T-helper 1 cell (primary cell): ENCODE measurements at regions not wholly inside any gene's neighbourhood (a gene's known extent, or its start where the extent isn't known, plus 50 kb on each side); places are given as distances from the start of the nearest gene placed in this dataset.
"Not testable (repeated sequence)": the region's sequence is repeated elsewhere in the genome, so short reads cannot be mapped to it uniquely, and the experiment has no call there.

ENCODE experiments used
- DNase-seq, 5 donors: peaks; one replicate each; pipeline ENCODE4 v3.0.0-alpha.2; 2012 to 2020

DNA sequence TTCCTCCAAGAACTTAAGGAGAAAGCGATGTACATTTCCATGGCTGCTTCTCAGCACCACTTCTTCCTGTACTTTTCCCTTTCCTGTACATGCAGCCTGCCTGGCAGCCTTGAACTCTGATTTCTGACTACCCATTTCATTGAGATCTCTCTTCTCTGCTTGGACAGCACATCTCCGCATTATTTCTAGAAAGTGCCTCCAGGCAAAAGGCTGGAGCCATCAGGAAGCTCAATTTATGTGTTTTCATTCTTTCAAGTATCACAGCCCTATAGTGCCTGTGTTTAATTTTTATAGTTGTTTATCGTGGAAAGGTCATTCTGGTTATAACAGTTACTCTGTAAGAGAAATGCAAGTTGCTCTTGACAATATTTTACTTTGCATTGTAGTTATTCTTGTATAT lies 688.0 kb upstream of the ANKRD30A start:
- no peak for DNase-seq

DNA sequence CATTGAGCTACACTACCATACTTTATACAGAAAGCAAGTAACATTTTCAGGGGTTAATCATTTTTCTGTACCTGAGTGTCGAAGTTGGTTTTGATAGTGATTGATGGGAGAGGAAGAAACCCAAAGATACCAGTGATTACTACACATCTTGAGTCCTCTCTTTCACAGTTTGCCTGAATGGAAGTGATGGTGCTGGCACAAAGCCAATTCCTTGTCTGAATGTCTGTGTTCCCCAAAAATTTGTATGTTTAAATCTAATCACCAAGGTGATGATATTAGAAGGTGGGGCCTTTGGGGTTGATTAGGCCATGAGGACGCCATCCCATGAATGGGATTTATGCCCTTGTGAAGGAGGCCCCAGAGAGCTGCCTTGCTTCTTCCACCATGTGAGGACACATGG lies 696.9 kb upstream of the ANKRD30A start:
- no peak for DNase-seq

DNA sequence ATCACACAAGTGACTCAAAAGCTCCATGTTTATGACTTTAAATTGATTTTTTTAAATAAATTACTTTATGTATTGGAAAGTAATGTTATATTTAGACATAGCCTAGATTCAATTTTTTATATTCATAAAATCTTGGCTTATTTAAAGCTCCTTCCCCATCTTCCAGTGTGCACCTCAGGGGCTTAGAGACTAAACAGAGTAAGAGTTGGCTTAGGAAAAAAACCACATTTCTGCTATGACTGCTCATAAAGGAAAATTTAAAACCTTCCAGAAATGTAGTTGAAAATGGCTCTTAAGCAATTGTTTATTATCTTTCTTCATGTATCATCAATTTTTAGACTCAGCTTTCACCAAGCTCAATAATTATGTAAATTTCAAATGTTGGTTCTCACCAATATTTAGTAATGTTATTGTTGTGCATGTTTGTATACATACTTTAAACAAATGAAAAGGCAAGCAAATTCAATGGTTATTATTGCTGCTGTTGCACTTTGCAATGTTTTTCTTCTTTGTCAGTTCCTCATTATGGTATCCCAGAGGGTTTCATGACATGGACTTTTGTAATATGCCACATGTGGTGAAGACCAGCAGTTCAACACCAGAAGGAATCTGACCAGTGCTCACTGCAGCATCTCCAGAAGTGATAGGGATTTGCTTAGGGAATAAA lies 700.1 kb upstream of the ANKRD30A start:
- no peak for DNase-seq

DNA sequence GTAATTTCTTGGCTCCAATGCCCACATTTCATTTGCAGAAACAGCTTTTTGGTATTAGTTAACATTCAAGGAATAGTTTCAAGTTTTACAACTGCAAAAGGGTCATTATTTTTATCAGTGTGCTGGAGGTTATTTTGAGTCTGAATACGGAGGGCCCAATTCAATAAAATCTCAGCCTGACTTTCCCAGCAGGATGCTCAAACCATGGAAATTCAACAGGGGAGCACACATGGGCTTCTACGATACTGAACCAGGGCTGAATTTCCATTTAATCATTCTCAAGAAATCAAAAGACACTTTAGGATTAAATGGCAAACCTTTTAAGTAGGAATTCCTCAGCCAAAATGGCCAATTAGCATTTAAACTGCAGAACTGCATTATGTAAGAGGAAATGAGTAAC lies 700.9 kb upstream of the ANKRD30A start:
- DNase-seq: no peak

DNA sequence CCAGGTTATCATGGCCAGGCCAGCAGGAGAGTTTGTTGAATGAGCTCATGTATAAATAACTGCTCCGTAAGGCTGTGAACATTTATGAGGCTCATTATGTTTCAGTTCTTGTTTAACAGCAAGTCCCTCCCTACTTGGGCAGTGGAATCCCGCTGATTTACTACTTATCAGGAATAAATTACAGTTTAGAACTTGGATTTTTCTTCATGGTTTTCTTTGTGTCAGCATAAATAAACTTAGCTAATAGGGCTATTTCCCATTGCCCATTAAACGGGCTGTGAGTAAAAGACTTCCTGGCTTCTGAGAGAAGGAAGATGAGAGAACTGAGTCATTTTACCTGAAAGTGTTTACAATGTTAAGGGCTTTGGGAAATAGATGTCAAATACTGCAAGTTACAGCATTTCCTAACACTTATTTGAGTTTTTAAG lies 701.6 kb upstream of the ANKRD30A start:
- no peak for DNase-seq

DNA sequence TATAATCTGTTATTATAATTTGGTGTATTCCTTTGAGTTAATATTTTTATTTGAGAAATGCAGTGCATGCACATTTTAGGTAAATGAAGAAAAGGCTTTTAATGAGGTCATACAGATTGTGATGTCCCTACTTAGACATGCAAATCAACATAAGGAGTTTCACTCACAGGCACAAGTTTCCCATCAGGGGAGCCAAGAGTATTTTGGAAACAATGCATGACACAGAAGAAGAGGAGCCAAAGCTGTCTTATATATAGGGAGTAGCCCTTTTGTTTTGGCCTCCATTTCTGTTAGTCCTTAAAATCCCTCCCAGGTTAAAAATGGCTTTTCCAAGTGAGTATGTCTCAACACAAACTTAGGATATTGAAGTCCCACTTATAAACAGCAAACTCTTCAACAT lies 703.4 kb upstream of the ANKRD30A start:
- DNase-seq: no peak

DNA sequence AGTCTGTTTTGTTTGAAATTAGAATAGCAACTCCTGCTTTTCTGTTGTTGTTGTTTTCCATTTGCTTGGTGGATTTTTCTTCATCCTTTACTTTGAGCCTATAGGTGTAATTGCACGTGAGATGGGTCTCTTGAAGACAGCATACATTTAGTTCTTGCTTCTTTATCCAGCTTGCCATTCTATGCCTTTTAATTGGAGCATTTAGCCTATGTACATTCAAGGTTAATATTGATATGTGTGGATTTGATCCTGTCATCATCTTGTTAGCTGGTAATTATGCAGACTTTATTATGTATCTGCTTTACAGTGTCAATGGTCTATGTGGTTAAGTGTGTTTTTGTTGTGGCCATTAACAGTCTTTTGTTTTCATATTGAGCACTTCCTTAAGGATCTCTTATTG lies 708.9 kb upstream of the ANKRD30A start:
- DNase-seq: no peak

DNA sequence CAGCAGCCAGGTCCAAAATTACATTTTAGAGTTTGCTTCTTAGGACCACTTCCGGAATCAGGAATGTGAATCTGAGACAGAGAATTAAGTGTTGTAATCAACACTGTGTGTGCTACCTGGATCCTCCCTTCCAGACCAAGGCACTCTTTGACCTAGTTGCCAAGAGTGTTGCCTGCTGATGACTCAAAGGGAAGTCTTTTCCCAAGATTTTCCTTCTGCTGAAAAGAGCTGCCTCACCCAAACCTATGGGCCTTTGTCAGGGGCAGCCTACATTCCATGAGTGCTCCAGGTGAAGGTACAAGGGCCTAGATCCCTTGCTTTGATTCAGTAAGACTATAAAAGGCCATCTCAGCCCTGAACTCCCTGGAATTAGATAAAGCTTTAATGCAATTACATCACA lies 712.5 kb upstream of the ANKRD30A start:
- DNase-seq: no peak

DNA sequence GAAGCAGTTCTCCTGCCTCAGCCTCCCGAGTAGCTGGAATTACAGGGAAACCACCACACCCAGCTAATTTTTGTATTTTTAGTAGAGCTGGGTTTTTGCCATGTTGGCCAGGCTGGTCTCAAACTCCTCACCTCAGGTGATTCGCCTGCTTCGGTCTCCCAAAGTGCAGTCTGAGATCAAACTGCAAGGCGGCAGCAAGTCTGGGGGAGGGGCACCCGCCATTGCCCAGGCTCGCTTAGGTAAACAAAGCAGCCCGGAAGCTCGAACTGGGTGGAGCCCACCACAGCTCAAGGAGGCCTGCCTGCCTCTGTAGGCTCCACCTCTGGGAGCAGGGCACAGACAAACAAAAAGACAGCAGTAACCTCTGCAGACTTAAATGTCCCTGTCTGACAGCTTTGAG lies 725.2 kb upstream of the ANKRD30A start:
- DNase-seq: not testable (repeated sequence)

DNA sequence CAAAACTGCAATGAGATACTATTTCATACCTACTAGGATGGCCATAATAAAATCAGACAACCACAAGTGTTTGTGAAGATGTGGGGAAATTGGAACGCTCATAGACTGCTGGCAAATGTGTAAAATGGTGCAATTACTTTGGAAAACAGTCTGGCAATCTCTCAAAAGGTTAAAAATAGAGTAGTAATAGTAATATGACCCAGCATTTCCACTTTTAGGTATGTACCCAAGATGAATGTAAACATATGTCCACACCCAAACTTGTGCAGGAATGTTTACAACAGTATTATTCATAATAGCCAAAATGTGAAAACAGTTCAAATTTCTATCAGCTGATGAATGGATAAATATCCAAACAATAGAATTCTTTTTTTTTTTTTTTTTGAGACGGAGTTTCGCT lies 731.6 kb upstream of the ANKRD30A start:
- no peak for DNase-seq

DNA sequence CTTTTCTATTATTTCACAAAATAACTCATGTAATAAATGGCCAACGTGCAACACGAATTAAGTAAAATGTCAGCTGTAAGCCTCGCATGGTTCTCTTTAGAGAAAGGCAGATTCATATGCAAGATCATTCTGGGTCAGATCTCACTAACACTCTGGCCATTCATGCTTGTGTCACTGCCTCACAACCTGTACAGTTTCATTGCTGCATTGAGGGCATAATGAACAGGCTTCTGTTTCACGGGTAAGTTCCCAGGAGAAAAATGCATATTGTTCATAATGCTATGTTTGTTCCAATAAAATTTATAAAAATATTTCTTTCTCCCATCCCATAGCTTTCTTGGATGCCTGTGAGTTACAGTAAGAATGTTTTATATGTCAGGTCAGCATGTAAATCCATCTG lies 734.0 kb upstream of the ANKRD30A start:
- DNase-seq: no peak

DNA sequence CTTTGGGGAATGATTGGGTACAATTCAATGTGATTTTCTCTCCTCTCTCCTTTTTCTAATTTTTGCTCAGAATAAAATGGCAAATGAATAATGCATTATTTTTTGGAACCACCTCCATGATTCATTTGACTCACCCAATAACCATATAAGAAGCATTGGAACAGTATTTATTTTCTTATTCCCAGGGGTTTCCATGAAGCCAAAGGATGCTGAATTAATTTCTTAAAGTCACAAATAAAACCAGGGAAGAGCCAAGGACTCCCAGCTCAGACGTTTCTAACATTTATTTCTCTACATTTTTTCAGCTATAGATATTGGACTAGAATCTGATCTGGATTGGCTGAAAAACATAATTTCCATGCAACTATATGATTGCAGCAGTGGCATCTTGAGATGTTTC lies 735.2 kb upstream of the ANKRD30A start:
- DNase-seq: no peak

DNA sequence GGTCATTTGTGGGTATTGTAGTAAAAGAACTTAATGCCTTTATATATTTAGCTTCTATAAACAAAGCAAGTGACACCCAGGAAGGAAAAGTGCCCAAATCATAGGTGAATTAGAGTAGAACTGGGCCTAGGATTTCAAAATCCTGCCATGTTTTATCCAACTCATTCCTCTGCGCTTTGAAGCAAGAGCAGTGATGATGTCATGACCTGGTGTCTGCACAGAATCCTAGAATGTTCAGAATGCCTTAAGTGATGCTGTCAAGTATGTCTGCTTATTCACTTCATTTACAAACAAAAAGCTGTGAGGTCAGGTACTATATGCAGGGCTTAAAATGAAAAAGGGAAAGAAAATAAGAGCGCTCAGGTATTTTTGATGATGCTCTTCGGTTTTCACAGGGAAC lies 737.2 kb upstream of the ANKRD30A start:
- DNase-seq: no peak

DNA sequence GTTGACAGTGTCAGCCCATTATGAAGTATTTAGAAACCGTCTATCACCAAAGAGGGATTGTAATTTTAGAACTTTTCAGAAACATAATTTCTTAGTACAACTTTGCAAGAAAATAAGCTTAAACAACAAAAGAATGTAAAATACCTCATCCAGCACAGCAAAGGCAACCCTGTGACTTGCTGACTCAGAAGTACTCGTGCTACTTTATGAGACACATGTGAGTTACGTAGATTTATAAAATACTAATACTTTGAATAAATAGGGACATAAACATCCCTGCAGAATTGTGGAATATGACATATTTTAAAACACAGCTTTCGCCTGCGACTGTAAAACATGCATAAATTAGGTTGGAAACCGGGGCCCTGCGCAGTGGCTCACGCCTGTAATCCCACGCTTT lies 739.7 kb upstream of the ANKRD30A start:
- no peak for DNase-seq

DNA sequence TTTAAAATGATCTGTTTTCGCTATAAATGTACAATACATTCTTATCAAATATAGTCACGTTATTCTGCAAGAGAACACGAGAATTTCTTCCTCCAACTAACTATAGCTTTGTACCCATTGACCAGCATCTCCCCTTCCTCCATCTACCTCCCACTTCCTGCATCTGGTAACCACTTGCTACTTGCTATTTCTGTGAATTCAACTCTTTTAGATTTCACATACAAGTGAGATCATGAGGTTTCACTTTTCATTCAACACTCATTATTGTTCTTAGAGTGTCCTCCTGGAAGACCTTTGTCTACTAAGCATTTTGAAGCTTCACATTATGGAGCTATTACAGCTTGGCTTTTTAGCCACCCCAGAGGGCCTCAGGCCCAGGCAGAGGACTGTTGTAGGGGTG lies 741.3 kb upstream of the FZD8 start:
- DNase-seq: no peak

DNA sequence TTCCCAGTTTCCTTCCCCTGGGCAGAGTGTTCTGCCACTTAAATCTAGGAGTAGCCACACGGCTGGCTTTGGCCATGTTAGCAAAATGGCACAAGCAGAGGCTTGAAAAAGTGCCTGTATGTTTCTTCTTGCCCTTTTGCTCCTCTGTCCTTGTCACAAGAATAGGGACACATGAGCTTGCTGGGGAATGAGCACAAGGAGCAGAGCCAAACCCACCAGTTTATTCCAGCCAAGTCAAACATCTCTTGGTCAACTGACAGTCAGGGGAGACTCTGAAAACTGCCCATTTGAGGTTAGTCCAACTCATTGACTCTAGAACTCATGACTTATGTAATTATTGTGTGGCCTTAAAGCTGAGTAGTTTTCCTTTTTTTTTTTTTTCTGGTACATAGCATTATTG lies 739.7 kb upstream of the FZD8 start:
- no peak for DNase-seq

DNA sequence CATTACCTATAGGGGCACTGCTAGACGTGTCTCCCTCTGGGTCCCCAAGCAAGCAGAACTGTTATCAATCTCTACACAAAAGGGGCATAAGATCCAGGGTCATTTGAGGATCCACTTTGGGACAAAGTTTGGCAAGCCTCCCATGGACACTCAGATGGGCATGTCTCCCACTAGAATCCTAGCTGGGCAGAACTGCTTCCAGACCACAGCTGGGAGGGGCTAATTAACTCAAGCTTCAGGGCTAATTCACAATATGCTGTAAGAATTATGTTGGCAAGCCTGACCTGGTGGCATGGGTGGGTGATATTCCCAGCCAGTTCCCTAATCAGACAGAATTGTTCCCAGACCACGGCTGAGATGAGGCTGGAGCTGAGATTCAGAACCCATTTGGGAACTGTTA lies 738.4 kb upstream of the FZD8 start:
- no peak for DNase-seq

DNA sequence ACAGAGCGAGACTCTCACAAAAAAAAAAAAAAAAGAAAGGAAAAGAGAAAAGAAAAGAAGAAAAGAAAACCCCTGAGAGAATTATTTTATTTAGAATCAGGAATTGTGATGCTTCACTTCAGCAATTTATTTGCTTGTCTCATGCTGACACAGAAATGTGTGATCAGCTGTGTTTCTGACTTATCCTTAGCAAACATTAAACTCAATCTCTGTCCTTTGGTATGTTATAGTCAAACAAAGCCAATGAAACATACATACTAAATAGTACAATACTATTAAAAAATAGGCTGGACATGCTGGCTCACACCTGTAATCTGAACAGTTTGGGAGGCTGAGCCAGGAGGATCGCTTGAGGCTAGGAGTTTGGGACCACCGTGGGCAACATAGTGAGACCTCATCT lies 733.0 kb upstream of the FZD8 start:
- no peak for DNase-seq

DNA sequence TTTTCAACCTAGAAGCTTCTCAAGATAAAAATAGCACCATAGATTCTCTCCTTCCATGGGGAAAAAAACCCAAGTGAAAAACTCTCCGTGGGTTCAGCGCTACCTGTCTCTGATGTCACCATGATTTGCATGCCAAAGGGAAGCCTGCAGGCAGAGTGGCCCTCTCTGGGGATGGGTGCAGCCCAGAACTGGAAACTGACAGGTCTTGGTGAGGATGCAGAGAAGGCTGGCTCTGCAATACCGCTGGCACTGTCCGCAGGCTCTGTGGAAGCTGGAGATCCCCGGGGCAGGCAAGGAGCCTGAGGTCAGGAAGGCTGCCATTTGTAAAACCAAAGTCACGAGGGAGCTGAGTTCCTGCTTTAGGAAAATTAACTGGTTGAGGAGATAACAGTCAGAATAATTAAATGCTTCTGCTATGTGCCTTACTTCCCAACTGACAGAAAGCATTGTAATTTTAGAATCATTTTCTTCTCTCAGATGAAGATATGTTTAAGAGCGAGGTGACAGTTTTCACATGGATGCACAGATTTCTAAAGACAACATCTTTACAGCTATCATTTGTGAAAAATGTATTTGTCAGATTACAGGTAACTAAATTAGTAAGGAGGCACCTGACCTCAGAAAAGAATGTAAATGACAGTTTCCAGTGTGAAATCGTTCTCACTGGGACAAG lies 731.5 kb upstream of the FZD8 start:
- DNase-seq: no peak

DNA sequence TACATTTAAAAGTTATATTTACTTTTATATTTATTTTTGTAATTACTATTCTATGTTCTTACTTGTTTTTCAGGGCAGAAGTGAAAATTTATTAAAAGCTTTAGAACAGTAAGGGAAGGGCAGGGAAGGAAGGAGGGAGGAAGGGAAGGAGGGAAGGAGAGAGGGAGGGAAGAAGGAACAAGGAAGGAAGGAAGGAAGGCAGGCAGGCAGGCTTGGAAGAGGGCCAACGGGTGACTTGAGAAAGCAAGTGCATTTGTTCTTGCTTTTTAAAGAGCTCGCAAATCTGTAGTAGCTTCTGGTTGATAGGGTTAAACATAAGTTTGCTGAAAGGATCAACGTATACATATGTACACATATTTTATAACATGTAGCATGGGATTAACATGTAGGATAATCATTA lies 725.3 kb upstream of the FZD8 start:
- DNase-seq: no peak

DNA sequence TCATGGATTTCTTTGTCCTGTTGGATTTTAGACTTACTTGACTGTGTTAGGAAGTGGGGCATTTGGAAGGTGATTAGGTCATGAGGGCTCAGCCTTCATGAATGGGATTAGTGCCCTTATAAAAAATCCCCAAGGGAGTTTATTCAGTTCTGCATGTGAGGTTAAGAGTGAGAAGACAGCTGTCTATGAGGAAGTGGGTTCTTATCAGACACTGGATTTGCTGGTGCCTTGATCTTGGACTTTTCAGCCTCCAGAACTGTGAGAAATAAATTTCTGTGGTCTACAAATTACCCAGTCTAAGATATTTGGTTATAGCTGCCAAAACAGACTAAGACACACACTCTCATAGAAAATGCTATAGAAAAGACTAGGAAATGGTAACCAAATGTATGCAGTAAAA lies 724.7 kb upstream of the FZD8 start:
- DNase-seq: no peak

DNA sequence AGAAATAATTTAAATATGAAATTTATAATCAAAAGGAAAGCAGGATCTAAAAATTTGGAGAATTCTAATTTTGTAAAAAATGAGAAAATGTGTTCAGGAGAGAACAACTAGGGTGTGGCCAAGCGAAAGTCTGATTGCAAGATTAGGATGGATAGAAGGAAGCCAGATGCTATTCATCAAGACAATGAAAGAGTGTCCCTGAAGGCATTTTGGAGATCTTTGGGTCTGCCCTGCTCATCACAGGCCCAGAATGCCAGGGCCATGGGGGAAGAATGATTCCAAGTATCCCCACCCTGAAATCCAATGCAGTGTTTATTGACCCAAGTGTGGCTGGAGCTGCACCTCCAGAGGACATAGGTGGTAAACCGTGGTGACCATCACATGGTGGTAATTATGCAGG lies 724.0 kb upstream of the FZD8 start:
- DNase-seq: no peak

DNA sequence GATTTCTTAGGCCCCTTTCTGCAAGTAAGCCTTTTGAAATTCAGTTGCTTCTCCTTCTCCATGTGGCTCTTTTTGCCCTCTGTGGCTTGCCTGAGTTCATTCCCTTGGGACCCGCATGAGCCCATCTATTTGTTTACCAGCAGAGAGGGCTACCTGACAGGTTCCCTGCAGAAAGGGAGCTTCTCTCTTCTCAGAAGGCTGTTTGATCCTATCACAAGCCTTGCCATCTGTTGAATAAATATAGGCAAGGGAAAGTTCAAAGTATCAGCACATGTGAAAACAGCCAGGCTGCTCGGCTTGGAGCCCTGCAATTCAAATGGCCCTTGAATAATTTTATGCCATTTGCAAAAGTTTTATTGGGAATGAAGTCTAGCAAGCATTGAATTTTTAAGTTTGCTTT lies 720.2 kb upstream of the FZD8 start:
- no peak for DNase-seq

DNA sequence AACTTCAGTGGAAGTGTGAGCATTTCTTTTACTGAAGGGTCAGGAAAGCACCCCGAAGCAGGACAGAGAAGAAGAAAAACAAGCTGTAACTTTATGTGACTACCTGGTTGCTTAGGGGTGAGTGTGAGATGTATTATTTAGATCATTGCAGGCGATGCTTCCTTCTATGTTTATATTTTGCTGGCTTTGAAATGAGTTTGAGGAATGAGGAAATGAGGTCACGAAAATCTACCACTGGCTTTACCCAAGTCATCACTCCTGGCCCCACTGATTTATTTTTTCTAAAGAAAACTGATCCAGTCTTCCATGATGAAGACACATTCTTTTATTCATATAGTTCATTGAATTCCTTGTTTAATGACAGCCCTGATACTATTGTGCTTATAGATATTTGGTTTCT lies 716.6 kb upstream of the FZD8 start:
- no peak for DNase-seq

DNA sequence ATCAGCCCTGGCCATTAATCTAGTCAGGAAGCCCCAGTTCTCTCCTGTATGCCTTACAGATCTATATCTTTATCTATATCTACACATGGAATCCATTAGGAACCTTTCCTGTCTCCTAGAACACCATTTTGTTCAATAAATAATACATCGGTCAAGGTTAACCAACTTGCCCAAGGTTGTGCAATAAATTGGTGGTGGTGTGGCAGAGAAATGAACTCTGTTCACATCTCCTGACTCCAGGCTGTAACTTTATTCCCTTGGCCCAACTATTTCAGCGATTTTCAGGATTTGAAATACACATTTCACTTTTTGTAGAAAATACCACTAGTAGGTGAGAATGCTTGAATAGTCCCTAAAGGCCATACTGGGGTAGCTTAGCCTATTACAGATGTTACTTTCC lies 712.5 kb upstream of the FZD8 start:
- no peak for DNase-seq
